H1 (cell line): ENCODE measurements at regions not wholly inside any gene's neighbourhood (a gene's known extent, or its start where the extent isn't known, plus 50 kb on each side); places are given as distances from the start of the nearest gene placed in this dataset.

Source experiments
- BRCA1 ChIP-seq: IDR thresholded peaks from 2 replicates; pipeline ENCODE4 v1.6.1; 2012; ENCODE audit warnings: low read depth, low read length, improper control_type of control experiment
- TCF12 ChIP-seq: IDR thresholded peaks from 2 replicates; pipeline ENCODE4 v1.6.1; 2011; ENCODE audit warnings: low read depth, mild to moderate bottlenecking, low read length
- TF ChIP-seq, protein P1 (sequence below): fragments of 300-600 bp; sonication (generic); IDR thresholded peaks from 2 replicates; pipeline ENCODE4 v1.7.1; 2012; ENCODE audit warnings: low read length, moderate library complexity, mild to moderate bottlenecking, inconsistent platforms; ENCODE audit not compliant: insufficient replicate concordance
- TF ChIP-seq, protein P2 (sequence below), 3 experiments: IDR thresholded peaks; 1 replicate in 2 of 3; 2 replicates in 1 of 3; pipeline versions ENCODE4 v1.5.1 to v1.6.1; 2011; ENCODE audit warnings: low read length in 3 of 3, mild to moderate bottlenecking in 3 of 3, inconsistent platforms in 2 of 3, low read depth in 1 of 3, moderate library complexity in 1 of 3; ENCODE audit not compliant: insufficient read depth in 1 of 3; ENCODE audit errors: control extremely low read depth in 1 of 3

DNA sequence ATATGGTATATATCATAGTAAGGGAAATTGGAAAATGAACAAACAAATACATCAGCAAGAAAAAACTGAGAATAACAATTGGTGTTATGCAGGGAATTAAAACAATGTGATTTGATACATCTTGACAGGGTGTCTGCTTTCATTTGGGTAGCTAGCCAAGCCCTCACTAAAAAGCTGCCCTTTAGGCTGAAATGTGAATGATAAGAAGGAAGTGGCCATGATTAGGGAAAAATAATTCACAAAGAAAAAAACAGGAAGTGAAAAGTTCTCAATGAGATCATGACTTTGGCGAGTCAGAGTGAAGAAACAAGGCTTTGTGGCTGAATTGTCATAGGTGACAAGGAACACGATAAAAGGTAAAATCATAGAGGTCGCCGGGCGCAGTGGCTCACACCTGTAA lies 675.8 kb upstream of the SLIT2 start (continued):
- TF ChIP-seq, protein P1, sequence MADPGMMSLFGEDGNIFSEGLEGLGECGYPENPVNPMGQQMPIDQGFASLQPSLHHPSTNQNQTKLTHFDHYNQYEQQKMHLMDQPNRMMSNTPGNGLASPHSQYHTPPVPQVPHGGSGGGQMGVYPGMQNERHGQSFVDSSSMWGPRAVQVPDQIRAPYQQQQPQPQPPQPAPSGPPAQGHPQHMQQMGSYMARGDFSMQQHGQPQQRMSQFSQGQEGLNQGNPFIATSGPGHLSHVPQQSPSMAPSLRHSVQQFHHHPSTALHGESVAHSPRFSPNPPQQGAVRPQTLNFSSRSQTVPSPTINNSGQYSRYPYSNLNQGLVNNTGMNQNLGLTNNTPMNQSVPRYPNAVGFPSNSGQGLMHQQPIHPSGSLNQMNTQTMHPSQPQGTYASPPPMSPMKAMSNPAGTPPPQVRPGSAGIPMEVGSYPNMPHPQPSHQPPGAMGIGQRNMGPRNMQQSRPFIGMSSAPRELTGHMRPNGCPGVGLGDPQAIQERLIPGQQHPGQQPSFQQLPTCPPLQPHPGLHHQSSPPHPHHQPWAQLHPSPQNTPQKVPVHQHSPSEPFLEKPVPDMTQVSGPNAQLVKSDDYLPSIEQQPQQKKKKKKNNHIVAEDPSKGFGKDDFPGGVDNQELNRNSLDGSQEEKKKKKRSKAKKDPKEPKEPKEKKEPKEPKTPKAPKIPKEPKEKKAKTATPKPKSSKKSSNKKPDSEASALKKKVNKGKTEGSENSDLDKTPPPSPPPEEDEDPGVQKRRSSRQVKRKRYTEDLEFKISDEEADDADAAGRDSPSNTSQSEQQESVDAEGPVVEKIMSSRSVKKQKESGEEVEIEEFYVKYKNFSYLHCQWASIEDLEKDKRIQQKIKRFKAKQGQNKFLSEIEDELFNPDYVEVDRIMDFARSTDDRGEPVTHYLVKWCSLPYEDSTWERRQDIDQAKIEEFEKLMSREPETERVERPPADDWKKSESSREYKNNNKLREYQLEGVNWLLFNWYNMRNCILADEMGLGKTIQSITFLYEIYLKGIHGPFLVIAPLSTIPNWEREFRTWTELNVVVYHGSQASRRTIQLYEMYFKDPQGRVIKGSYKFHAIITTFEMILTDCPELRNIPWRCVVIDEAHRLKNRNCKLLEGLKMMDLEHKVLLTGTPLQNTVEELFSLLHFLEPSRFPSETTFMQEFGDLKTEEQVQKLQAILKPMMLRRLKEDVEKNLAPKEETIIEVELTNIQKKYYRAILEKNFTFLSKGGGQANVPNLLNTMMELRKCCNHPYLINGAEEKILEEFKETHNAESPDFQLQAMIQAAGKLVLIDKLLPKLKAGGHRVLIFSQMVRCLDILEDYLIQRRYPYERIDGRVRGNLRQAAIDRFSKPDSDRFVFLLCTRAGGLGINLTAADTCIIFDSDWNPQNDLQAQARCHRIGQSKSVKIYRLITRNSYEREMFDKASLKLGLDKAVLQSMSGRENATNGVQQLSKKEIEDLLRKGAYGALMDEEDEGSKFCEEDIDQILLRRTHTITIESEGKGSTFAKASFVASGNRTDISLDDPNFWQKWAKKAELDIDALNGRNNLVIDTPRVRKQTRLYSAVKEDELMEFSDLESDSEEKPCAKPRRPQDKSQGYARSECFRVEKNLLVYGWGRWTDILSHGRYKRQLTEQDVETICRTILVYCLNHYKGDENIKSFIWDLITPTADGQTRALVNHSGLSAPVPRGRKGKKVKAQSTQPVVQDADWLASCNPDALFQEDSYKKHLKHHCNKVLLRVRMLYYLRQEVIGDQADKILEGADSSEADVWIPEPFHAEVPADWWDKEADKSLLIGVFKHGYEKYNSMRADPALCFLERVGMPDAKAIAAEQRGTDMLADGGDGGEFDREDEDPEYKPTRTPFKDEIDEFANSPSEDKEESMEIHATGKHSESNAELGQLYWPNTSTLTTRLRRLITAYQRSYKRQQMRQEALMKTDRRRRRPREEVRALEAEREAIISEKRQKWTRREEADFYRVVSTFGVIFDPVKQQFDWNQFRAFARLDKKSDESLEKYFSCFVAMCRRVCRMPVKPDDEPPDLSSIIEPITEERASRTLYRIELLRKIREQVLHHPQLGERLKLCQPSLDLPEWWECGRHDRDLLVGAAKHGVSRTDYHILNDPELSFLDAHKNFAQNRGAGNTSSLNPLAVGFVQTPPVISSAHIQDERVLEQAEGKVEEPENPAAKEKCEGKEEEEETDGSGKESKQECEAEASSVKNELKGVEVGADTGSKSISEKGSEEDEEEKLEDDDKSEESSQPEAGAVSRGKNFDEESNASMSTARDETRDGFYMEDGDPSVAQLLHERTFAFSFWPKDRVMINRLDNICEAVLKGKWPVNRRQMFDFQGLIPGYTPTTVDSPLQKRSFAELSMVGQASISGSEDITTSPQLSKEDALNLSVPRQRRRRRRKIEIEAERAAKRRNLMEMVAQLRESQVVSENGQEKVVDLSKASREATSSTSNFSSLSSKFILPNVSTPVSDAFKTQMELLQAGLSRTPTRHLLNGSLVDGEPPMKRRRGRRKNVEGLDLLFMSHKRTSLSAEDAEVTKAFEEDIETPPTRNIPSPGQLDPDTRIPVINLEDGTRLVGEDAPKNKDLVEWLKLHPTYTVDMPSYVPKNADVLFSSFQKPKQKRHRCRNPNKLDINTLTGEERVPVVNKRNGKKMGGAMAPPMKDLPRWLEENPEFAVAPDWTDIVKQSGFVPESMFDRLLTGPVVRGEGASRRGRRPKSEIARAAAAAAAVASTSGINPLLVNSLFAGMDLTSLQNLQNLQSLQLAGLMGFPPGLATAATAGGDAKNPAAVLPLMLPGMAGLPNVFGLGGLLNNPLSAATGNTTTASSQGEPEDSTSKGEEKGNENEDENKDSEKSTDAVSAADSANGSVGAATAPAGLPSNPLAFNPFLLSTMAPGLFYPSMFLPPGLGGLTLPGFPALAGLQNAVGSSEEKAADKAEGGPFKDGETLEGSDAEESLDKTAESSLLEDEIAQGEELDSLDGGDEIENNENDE: no peak
- TF ChIP-seq, protein P2, sequence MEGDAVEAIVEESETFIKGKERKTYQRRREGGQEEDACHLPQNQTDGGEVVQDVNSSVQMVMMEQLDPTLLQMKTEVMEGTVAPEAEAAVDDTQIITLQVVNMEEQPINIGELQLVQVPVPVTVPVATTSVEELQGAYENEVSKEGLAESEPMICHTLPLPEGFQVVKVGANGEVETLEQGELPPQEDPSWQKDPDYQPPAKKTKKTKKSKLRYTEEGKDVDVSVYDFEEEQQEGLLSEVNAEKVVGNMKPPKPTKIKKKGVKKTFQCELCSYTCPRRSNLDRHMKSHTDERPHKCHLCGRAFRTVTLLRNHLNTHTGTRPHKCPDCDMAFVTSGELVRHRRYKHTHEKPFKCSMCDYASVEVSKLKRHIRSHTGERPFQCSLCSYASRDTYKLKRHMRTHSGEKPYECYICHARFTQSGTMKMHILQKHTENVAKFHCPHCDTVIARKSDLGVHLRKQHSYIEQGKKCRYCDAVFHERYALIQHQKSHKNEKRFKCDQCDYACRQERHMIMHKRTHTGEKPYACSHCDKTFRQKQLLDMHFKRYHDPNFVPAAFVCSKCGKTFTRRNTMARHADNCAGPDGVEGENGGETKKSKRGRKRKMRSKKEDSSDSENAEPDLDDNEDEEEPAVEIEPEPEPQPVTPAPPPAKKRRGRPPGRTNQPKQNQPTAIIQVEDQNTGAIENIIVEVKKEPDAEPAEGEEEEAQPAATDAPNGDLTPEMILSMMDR (IDR thresholded peaks at IDR 0.05; ENCODE audit: control extremely low read depth in 1 of 3, insufficient read depth in 1 of 3, low read depth in 1 of 3, low read length in 3 of 3): no peak
- TF ChIP-seq BRCA1: no peak
- TF ChIP-seq TCF12: no peak
